ENCODE measurements at regions not wholly inside any gene's neighbourhood (a gene's known extent, or its start where the extent isn't known, plus 50 kb on each side); places are given as distances from the start of the nearest gene placed in this dataset.
A peak's percentile ranks its signal among the peaks of the same experiment; 100 is the strongest.
"Not testable (repeated sequence)": the region's sequence is repeated elsewhere in the genome, so short reads cannot be mapped to it uniquely, and the experiment has no call there.

GRCh38 chr2:155599834-155600233, 732.7 kb downstream of the NR4A2 start:
- WGBS, 2 donors (ENCODE audit: low coverage in 1 of 2), result 100% methylated on average over 1 of the region's 5 CpGs; no CpG with 5 or more reads in 1 of the 2 donors

GRCh38 chr2:155583674-155584195, 748.8 kb downstream of the NR4A2 start:
- Histone ChIP-seq H3K27ac (no peak overlapping the region), H3K4me3 (no peak overlapping the region), H3K36me3 (no peaks in the 10 kb centered on the region), H3K27me3 (no peaks in the 10 kb centered on the region), H3K4me1 (no peaks in the 10 kb centered on the region), H3K9me3 (peaks cover 0 to 28% (median 0%) of the 10 kb centered on the region in 3 donors)
- TF ChIP-seq EP300 (IDR thresholded peaks at IDR 0.05) (no peak), POLR2A (IDR thresholded peaks at IDR 0.05) (no peak), POLR2AphosphoS5 (IDR thresholded peaks at IDR 0.05) (no peak)
- WGBS, 2 donors (ENCODE audit: low coverage in 1 of 2), result no CpG with 5 or more reads among the region's 2 CpGs
- peak; percentile 31 for ATAC-seq

More at GRCh38 chr2:155599834-155600233, 732.7 kb downstream of the NR4A2 start:
- no peak overlapping the region for H3K27ac ChIP-seq
- H3K4me3 ChIP-seq, result no peak overlapping the region
- peaks cover 0 to 12% (median 0%) of the 10 kb centered on the region in 3 donors for H3K9me3 ChIP-seq
- ATAC-seq, result peak; percentile 16
- no peaks in the 10 kb centered on the region for H3K4me1 ChIP-seq
- no peaks in the 10 kb centered on the region for H3K27me3 ChIP-seq
- no peaks in the 10 kb centered on the region for H3K36me3 ChIP-seq
- TF ChIP-seq EP300 (IDR thresholded peaks at IDR 0.05), result no peak
- no peak for TF ChIP-seq POLR2A (IDR thresholded peaks at IDR 0.05)
- no peak for TF ChIP-seq POLR2AphosphoS5 (IDR thresholded peaks at IDR 0.05)

DNA sequence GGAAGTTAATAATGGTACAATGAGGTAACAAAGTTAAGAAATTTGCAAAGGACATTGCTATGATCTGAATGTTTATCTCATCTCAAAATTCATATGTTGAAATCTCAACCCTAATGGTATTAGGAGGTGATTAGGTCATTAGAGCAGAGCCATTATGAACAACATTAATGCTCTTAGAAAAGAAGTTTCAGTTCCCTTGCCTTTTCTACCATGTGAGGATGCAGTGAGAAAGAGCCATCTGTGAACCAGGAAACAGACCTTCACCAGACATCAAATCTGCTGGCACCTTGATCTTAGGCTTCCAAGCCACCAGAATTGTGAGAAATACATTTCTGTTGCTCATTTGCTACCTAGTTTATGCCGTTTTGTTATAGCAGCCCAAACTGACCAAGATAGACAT, 757.6 kb downstream of the NR4A2 start:
- Histone ChIP-seq H3K9me3 (peaks cover 0 to 14% (median 0%) of the 10 kb centered on the region in 3 donors), H3K36me3 (no peaks in the 10 kb centered on the region), H3K27me3 (no peaks in the 10 kb centered on the region), H3K4me3 (no peak overlapping the region), H3K27ac (no peak overlapping the region), H3K4me1 (no peaks in the 10 kb centered on the region)
- ATAC-seq, result no peak
- TF ChIP-seq EP300 (IDR thresholded peaks at IDR 0.05) (no peak), POLR2AphosphoS5 (IDR thresholded peaks at IDR 0.05) (no peak), POLR2A (IDR thresholded peaks at IDR 0.05) (no peak)
- TF ChIP-seq, protein P1, sequence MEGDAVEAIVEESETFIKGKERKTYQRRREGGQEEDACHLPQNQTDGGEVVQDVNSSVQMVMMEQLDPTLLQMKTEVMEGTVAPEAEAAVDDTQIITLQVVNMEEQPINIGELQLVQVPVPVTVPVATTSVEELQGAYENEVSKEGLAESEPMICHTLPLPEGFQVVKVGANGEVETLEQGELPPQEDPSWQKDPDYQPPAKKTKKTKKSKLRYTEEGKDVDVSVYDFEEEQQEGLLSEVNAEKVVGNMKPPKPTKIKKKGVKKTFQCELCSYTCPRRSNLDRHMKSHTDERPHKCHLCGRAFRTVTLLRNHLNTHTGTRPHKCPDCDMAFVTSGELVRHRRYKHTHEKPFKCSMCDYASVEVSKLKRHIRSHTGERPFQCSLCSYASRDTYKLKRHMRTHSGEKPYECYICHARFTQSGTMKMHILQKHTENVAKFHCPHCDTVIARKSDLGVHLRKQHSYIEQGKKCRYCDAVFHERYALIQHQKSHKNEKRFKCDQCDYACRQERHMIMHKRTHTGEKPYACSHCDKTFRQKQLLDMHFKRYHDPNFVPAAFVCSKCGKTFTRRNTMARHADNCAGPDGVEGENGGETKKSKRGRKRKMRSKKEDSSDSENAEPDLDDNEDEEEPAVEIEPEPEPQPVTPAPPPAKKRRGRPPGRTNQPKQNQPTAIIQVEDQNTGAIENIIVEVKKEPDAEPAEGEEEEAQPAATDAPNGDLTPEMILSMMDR (IDR thresholded peaks at IDR 0.05), result no peak
- WGBS, 2 donors (ENCODE audit: low coverage in 1 of 2), result 70 to 92% methylated on average over 1 of the region's 1 CpG

GRCh38 chr2:155547571-155547970, 785.0 kb downstream of the NR4A2 start:
- WGBS, 2 donors (ENCODE audit: low coverage in 1 of 2), result 71 to 77% methylated on average over 2 to 3 of the region's 3 CpGs
- H3K4me3 ChIP-seq, result no peak overlapping the region
- no peaks in the 10 kb centered on the region for H3K4me1 ChIP-seq
- no peaks in the 10 kb centered on the region for H3K36me3 ChIP-seq
- H3K9me3 ChIP-seq, result no peaks in the 10 kb centered on the region
- no peaks in the 10 kb centered on the region for H3K27me3 ChIP-seq
- TF ChIP-seq, protein P1 (IDR thresholded peaks at IDR 0.05), result no peak
- TF ChIP-seq POLR2AphosphoS5 (IDR thresholded peaks at IDR 0.05) (no peak), EP300 (IDR thresholded peaks at IDR 0.05) (no peak), POLR2A (IDR thresholded peaks at IDR 0.05) (no peak)
- no peak overlapping the region for H3K27ac ChIP-seq
- ATAC-seq, result no peak

- Histone ChIP-seq H3K36me3 (no peaks in the 10 kb centered on the region), H3K9me3 (no peaks in the 10 kb centered on the region), H3K27me3 (no peaks in the 10 kb centered on the region), H3K4me3 (peak overlapping the region in 1 of 2 donors; percentile 9), H3K4me1 (no peaks in the 10 kb centered on the region), H3K27ac (no peak overlapping the region)
- TF ChIP-seq, protein P1 (IDR thresholded peaks at IDR 0.05), result no peak
- TF ChIP-seq POLR2A (IDR thresholded peaks at IDR 0.05), result no peak
- no peak for TF ChIP-seq POLR2AphosphoS5 (IDR thresholded peaks at IDR 0.05)
- no peak for TF ChIP-seq EP300 (IDR thresholded peaks at IDR 0.05)
- no peak for ATAC-seq
- WGBS, 2 donors (ENCODE audit: low coverage in 1 of 2), result 40 to 76% methylated on average over 8 to 11 of the region's 11 CpGs
Measured at GRCh38 chr2:155546721-155547555, 785.6 kb downstream of the NR4A2 start.

DNA sequence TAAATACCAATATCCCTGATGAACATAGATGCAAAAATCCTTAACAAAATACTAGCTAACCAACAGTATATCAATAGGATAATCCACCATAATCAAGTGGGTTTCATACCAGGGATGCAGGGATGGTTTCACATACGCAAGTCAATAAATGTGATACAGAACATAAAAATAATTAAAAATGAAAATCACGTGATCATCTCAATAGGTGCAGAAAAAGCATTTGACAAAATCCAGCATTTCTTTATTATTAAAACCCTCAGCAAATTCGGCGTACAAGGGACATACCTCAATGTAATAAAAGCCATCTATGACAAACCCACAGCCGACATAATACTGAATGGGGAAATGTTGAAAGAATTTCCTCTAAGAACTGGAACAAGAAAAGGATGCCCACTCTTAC, 793.5 kb downstream of the NR4A2 start:
- WGBS, 2 donors (ENCODE audit: low coverage in 1 of 2), result 78 to 90% methylated on average over 5 of the region's 5 CpGs
- not testable (repeated sequence) for ATAC-seq, H3K4me3 ChIP-seq, H3K27me3 ChIP-seq, H3K9me3 ChIP-seq, H3K4me1 ChIP-seq, H3K36me3 ChIP-seq, H3K27ac ChIP-seq

All from gastroesophageal sphincter (tissue), 4 donors.